ENCODE measurements at regions not wholly inside any gene's neighbourhood (a gene's known extent, or its start where the extent isn't known, plus 50 kb on each side); places are given as distances from the start of the nearest gene placed in this dataset.

DNA sequence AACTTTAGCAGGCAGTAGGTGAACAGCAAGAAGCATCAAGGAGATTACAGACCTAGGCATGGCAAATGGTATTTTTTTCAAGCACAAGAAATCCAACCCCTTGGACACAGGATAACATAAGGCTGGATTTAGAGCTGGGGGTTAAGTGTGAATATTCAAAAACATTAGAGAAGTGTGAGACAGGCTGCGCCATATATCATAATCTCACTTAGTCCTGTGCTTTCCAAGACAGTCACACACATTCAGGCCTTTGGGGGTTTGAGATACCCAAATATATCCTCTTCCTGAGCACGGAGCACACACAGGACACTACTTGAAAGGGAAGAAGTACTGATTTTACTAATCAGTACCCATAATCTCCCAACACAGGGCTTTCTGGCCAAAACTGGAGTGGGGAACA is 83.0 kb upstream of the CLDN18 start:
- Histone ChIP-seq H3K27me3 (no peaks in the 10 kb centered on the region), H3K9me2 (replicated peaks; ENCODE audit: insufficient read depth) (no peaks in the 10 kb centered on the region), H3K4me3 (no peak overlapping the region), H3K4me2 (no peak overlapping the region), H3K4me1 (ENCODE audit: insufficient read depth) (no peaks in the 10 kb centered on the region), H4K20me1 (ENCODE audit: insufficient read depth, poor library complexity, severe bottlenecking) (no peaks in the 10 kb centered on the region), H3K27ac (no peak overlapping the region), H3K79me2 (no peaks in the 10 kb centered on the region), H3K9me3 (ENCODE audit: low read depth) (no peaks in the 10 kb centered on the region), H2AFZ (no peak overlapping the region), H3K36me3 (replicated peaks; ENCODE audit: insufficient read depth, low read depth) (no peaks in the 10 kb centered on the region)
- no peak for DNase-seq (ENCODE audit: low spot score)
- TF ChIP-seq, protein P1, sequence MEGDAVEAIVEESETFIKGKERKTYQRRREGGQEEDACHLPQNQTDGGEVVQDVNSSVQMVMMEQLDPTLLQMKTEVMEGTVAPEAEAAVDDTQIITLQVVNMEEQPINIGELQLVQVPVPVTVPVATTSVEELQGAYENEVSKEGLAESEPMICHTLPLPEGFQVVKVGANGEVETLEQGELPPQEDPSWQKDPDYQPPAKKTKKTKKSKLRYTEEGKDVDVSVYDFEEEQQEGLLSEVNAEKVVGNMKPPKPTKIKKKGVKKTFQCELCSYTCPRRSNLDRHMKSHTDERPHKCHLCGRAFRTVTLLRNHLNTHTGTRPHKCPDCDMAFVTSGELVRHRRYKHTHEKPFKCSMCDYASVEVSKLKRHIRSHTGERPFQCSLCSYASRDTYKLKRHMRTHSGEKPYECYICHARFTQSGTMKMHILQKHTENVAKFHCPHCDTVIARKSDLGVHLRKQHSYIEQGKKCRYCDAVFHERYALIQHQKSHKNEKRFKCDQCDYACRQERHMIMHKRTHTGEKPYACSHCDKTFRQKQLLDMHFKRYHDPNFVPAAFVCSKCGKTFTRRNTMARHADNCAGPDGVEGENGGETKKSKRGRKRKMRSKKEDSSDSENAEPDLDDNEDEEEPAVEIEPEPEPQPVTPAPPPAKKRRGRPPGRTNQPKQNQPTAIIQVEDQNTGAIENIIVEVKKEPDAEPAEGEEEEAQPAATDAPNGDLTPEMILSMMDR (IDR thresholded peaks at IDR 0.05; ENCODE audit: poor library complexity), result no peak
- TF ChIP-seq EZH2phosphoT487 (IDR thresholded peaks at IDR 0.05; ENCODE audit: low read depth, severe bottlenecking, unreplicated experiment), result no peak
- no peak for TF ChIP-seq EZH2 (IDR thresholded peaks at IDR 0.05; ENCODE audit: borderline replicate concordance)
- WGBS (ENCODE audit: low lambda C conversion rate, missing lambda C conversion rate), result 93% methylated on average over 2 of the region's 2 CpGs

DNA sequence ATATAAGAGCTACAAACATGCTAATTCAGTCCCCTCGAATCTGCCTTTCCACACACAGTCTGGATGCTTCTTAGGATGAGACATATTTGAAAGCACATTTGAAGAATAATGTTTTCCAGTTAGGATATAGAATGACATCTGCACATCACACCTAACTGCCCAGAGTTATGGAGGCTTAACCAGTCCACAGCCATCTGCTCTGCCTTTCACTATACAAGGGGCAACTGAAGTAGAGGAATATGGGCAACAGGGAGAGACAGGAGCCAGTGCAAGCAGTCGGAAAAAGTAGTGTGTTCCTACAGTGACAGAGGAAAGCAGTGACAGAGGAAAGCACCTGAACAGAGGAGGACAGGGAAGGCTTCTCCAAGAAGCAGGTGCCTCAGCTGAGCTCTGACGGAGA is 79.0 kb upstream of the CLDN18 start:
- H3K9me2 ChIP-seq (replicated peaks; ENCODE audit: insufficient read depth), result no peaks in the 10 kb centered on the region

DNA sequence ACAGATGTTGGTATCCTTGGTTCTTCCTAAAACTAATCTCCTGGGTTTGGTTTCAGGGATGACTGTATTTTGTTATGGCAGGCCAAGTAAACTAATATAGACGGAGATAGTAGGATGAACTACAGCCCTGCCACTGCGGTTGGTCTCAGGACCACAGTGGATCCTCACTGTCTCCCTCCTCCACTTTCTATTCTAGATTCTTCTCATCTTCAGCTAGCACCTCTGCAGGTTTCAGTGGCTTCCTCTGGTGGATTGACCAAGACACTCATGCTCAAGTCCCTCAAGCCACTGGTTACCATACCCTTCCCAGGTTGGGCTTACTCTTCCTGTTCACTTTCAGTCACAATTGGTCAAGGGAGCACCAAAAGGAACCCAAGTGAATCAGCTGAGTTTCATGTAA is 71.1 kb upstream of the CLDN18 start:
- 93% methylated on average over 2 of the region's 2 CpGs for WGBS (ENCODE audit: low lambda C conversion rate, missing lambda C conversion rate)
- TF ChIP-seq EZH2phosphoT487 (IDR thresholded peaks at IDR 0.05; ENCODE audit: low read depth, severe bottlenecking, unreplicated experiment) (no peak), EZH2 (IDR thresholded peaks at IDR 0.05; ENCODE audit: borderline replicate concordance) (no peak)
- TF ChIP-seq, protein P1 (IDR thresholded peaks at IDR 0.05; ENCODE audit: poor library complexity), result no peak

More for the DNA sequence above, 79.0 kb upstream of the CLDN18 start:
- H3K4me2 ChIP-seq, result no peak overlapping the region
- no peak for DNase-seq (ENCODE audit: low spot score)
- H3K4me3 ChIP-seq, result no peak overlapping the region
- TF ChIP-seq, protein P1 (IDR thresholded peaks at IDR 0.05; ENCODE audit: poor library complexity), result no peak
- TF ChIP-seq EZH2 (IDR thresholded peaks at IDR 0.05; ENCODE audit: borderline replicate concordance) (no peak), EZH2phosphoT487 (IDR thresholded peaks at IDR 0.05; ENCODE audit: low read depth, severe bottlenecking, unreplicated experiment) (no peak)
- WGBS (ENCODE audit: low lambda C conversion rate, missing lambda C conversion rate), result 79% methylated on average over 3 of the region's 3 CpGs
- peaks cover 3% of the 10 kb centered on the region for H3K27me3 ChIP-seq
- no peak overlapping the region for H3K27ac ChIP-seq
- no peaks in the 10 kb centered on the region for H3K9me3 ChIP-seq (ENCODE audit: low read depth)
- no peaks in the 10 kb centered on the region for H3K36me3 ChIP-seq (replicated peaks; ENCODE audit: insufficient read depth, low read depth)
- H3K4me1 ChIP-seq (ENCODE audit: insufficient read depth), result no peaks in the 10 kb centered on the region
- H2AFZ ChIP-seq, result no peak overlapping the region
- H3K79me2 ChIP-seq, result no peaks in the 10 kb centered on the region
- no peaks in the 10 kb centered on the region for H4K20me1 ChIP-seq (ENCODE audit: insufficient read depth, poor library complexity, severe bottlenecking)

DNA sequence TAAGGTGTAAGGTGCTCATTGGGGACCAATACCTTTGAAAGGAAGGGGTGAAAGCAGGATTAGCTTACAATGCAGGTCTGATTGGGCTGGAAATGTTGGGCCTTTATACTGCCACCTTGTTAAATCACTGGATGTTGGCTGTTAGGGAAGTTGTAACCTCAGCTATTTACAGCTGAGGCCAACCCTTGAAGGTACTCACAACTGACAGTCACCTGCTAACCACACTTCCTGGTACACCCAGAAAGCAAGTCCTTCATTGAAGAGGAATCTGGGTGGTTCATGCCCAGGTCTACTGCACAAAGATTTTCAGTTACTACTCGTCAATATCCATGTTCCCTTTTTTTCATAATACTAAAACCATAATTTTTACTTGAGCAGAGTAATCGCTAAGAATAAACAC is 65.4 kb upstream of the CLDN18 start:
- Histone ChIP-seq H2AFZ (no peak overlapping the region), H4K20me1 (ENCODE audit: insufficient read depth, poor library complexity, severe bottlenecking) (no peaks in the 10 kb centered on the region), H3K4me3 (no peak overlapping the region), H3K79me2 (no peaks in the 10 kb centered on the region), H3K9me3 (ENCODE audit: low read depth) (no peaks in the 10 kb centered on the region), H3K27ac (no peak overlapping the region), H3K4me2 (no peak overlapping the region), H3K36me3 (replicated peaks; ENCODE audit: insufficient read depth, low read depth) (no peaks in the 10 kb centered on the region), H3K9me2 (replicated peaks; ENCODE audit: insufficient read depth) (no peaks in the 10 kb centered on the region), H3K4me1 (ENCODE audit: insufficient read depth) (no peaks in the 10 kb centered on the region), H3K27me3 (no peaks in the 10 kb centered on the region)
- TF ChIP-seq, protein P1 (IDR thresholded peaks at IDR 0.05; ENCODE audit: poor library complexity), result no peak
- TF ChIP-seq EZH2 (IDR thresholded peaks at IDR 0.05; ENCODE audit: borderline replicate concordance), result no peak
- no peak for DNase-seq (ENCODE audit: low spot score)
- WGBS (ENCODE audit: low lambda C conversion rate, missing lambda C conversion rate), result 93% methylated on average over 2 of the region's 2 CpGs

More for the DNA sequence above, 71.1 kb upstream of the CLDN18 start:
- Histone ChIP-seq H4K20me1 (ENCODE audit: insufficient read depth, poor library complexity, severe bottlenecking) (no peaks in the 10 kb centered on the region), H2AFZ (no peak overlapping the region), H3K9me2 (replicated peaks; ENCODE audit: insufficient read depth) (no peaks in the 10 kb centered on the region), H3K79me2 (no peaks in the 10 kb centered on the region), H3K4me1 (ENCODE audit: insufficient read depth) (no peaks in the 10 kb centered on the region), H3K36me3 (replicated peaks; ENCODE audit: insufficient read depth, low read depth) (no peaks in the 10 kb centered on the region), H3K27me3 (no peaks in the 10 kb centered on the region), H3K27ac (no peak overlapping the region), H3K9me3 (ENCODE audit: low read depth) (no peaks in the 10 kb centered on the region), H3K4me2 (no peak overlapping the region), H3K4me3 (no peak overlapping the region)
- DNase-seq (ENCODE audit: low spot score), result no peak
